A549 (cell line): ENCODE measurements at regions not wholly inside any gene's neighbourhood (a gene's known extent, or its start where the extent isn't known, plus 50 kb on each side); places are given as distances from the start of the nearest gene placed in this dataset.
A peak's percentile ranks its signal among the peaks of the same experiment; 100 is the strongest.

Source experiments
- ATAC-seq, 2 experiments: fragments of 200-7000 bp in 1 of 2; fragments of >200 bp in 1 of 2; cut with Nextera tagmentation in 1 of 2; cut with Tn5 transposase in 1 of 2; 3 replicates each; pipeline versions ENCODE4 v1.8.0 to v1.9.1; 2018 to 2020; ENCODE audit warnings: mild to moderate bottlenecking in 1 of 2, moderate library complexity in 1 of 2
- CTCF ChIA-PET: fragments of 300-600 bp; sonication (Branson Sonifier 250); formaldehyde crosslinking; extraction: SDS; loops from one replicate; lab custom pipeline; 2021; ENCODE audit warnings: antibody characterized with exemption, inconsistent platforms; lab: Yijun Ruan, JAX
- POLR2A ChIA-PET: fragments of 350-600 bp; formaldehyde crosslinking; extraction: SDS; loops from one replicate; lab custom pipeline; 2021; ENCODE audit warnings: antibody characterized with exemption, inconsistent platforms; lab: Yijun Ruan, JAX
- DNase-seq, 2 experiments: peaks; one replicate each; pipeline versions ENCODE4 v3.0.0 to v3.0.0-alpha.2; 2011 to 2016; ENCODE audit warnings: low read depth in 1 of 2, low spot score in 1 of 2
- FAIRE-seq: peaks from 2 replicates; lab custom pipeline; 2011; peaks lifted over from hg19 to GRCh38; lab: Jason Lieb, UNC
- H3K27ac ChIP-seq, 2 experiments: fragments of >200 bp; sonication (Bioruptor Twin); formaldehyde crosslinking; 3 replicates each; pipeline ENCODE4 v1.5.1; 2016 to 2017
- H3K4me1 ChIP-seq: fragments of >200 bp; sonication (Bioruptor Twin); formaldehyde crosslinking; 3 replicates; pipeline ENCODE4 v1.6.1; 2016
- H3K4me2 ChIP-seq: fragments of >200 bp; sonication (Bioruptor Twin); formaldehyde crosslinking; 3 replicates; pipeline ENCODE4 v1.6.1; 2016
- H3K4me3 ChIP-seq: fragments of >200 bp; sonication (Bioruptor Twin); formaldehyde crosslinking; 3 replicates; pipeline ENCODE4 v1.5.1; 2016
- H3K9me3 ChIP-seq: fragments of >200 bp; sonication (Bioruptor Twin); formaldehyde crosslinking; 3 replicates; pipeline ENCODE4 v1.6.1; 2016
- BHLHE40 ChIP-seq: IDR thresholded peaks from 2 replicates; pipeline ENCODE4 v1.6.1; 2012; ENCODE audit warnings: low read depth, low read length, inconsistent platforms
- CBX2 ChIP-seq: fragments of 200-600 bp; sonication (generic); IDR thresholded peaks from 2 replicates; pipeline ENCODE4 v1.6.1; 2016; ENCODE audit warnings: low read depth, mild to moderate bottlenecking, borderline replicate concordance
- CHD2 ChIP-seq: fragments of 150-350 bp; IDR thresholded peaks from 2 replicates; pipeline ENCODE4 v1.6.1; 2014; ENCODE audit warnings: low read length; ENCODE audit not compliant: partially characterized antibody
- CTCF ChIP-seq: fragments of >200 bp; sonication (Bioruptor Twin); formaldehyde crosslinking; IDR thresholded peaks from 3 replicates; pipeline ENCODE4 v1.5.1; 2016
- E2F6 ChIP-seq: IDR thresholded peaks from 2 replicates; pipeline ENCODE4 v1.6.1; 2012; ENCODE audit warnings: low read depth, borderline replicate concordance
- EHF ChIP-seq: fragments of 250-450 bp; sonication (Bioruptor Pico); IDR thresholded peaks from 2 replicates; pipeline ENCODE4 v1.5.0; 2020; ENCODE audit warnings: mild to moderate bottlenecking
- FOXS1 ChIP-seq: fragments of 250-450 bp; sonication (Bioruptor Pico); IDR thresholded peaks from 2 replicates; pipeline ENCODE4 v1.5.0; 2020; ENCODE audit warnings: mild to moderate bottlenecking, moderate library complexity
- GATA3 ChIP-seq: IDR thresholded peaks from 2 replicates; pipeline ENCODE4 v1.6.1; 2012; ENCODE audit warnings: borderline replicate concordance
- HDAC2 ChIP-seq: fragments of 200-600 bp; sonication (generic); IDR thresholded peaks from 2 replicates; pipeline ENCODE4 v1.6.1; 2016
- HES2 ChIP-seq: fragments of >200 bp; sonication (Bioruptor Twin); formaldehyde crosslinking; IDR thresholded peaks from 2 replicates; pipeline ENCODE4 v1.6.1; 2016
- JUNB ChIP-seq: fragments of >200 bp; sonication (Bioruptor Twin); formaldehyde crosslinking; IDR thresholded peaks from 2 replicates; pipeline ENCODE4 v1.6.1; 2016
- KDM5A ChIP-seq: fragments of 200-600 bp; sonication (generic); IDR thresholded peaks from 2 replicates; pipeline ENCODE4 v1.6.1; 2016; ENCODE audit warnings: antibody characterized with exemption, mild to moderate bottlenecking
- NPAS2 ChIP-seq: fragments of 250-450 bp; sonication (Bioruptor Pico); IDR thresholded peaks from 2 replicates; pipeline ENCODE4 v1.8.0; 2022; ENCODE audit warnings: mild to moderate bottlenecking, moderate library complexity, borderline replicate concordance
- NR3C1 ChIP-seq: fragments of >200 bp; sonication (Bioruptor Twin); formaldehyde crosslinking; IDR thresholded peaks from 3 replicates; pipeline ENCODE4 v1.6.1; 2017
- PHF8 ChIP-seq: fragments of 200-600 bp; sonication (generic); IDR thresholded peaks from 2 replicates; pipeline ENCODE4 v1.6.1; 2016; ENCODE audit warnings: low read depth, mild to moderate bottlenecking, antibody characterized with exemption, moderate library complexity, borderline replicate concordance
- POLR2A ChIP-seq: IDR thresholded peaks from 2 replicates; pipeline ENCODE4 v1.6.1; 2012; ENCODE audit warnings: mild to moderate bottlenecking, low read length
- POLR2AphosphoS2 ChIP-seq: conservative IDR thresholded peaks from 2 replicates; pipeline ENCODE4 v1.6.1; 2012; ENCODE audit warnings: low read length, improper control_type of control experiment, inconsistent platforms
- RAD21 ChIP-seq, 2 experiments: fragments of >200 bp in 1 of 2; sonication (Bioruptor Twin) in 1 of 2; formaldehyde crosslinking in 1 of 2; IDR thresholded peaks in 1 of 2; conservative IDR thresholded peaks in 1 of 2; 2 replicates in 1 of 2; 3 replicates in 1 of 2; pipeline ENCODE4 v1.6.1; 2012 to 2018; ENCODE audit warnings: inconsistent platforms in 1 of 2
- RARB ChIP-seq: fragments of 250-450 bp; sonication (Bioruptor Pico); IDR thresholded peaks from 2 replicates; pipeline ENCODE4 v1.8.0; 2021; ENCODE audit warnings: mild to moderate bottlenecking, moderate library complexity
- RCOR1 ChIP-seq: fragments of 150-350 bp; IDR thresholded peaks from 2 replicates; pipeline ENCODE4 v1.6.1; 2014; ENCODE audit warnings: antibody characterized with exemption, low read length, low read depth
- RFX5 ChIP-seq: fragments of 450-650 bp; IDR thresholded peaks from 2 replicates; pipeline ENCODE4 v1.7.1; 2014; ENCODE audit warnings: antibody characterized with exemption, mild to moderate bottlenecking, moderate library complexity
- SMC3 ChIP-seq: fragments of >200 bp; sonication (Bioruptor Twin); formaldehyde crosslinking; IDR thresholded peaks from 3 replicates; pipeline ENCODE4 v1.6.1; 2018; ENCODE audit warnings: inconsistent platforms
- TP53 ChIP-seq: fragments of 250-450 bp; sonication (Bioruptor Pico); IDR thresholded peaks from 2 replicates; pipeline ENCODE4 v1.5.0; 2021; ENCODE audit warnings: mild to moderate bottlenecking, moderate library complexity
- WGBS: methylation state at CpG from one replicate; pipeline ENCODE4 v1.1.6; 2017; ENCODE audit errors: missing lambda C conversion rate; 5-methylcytosine and 5-hydroxymethylcytosine counted together

- Histone ChIP-seq H3K9me3 (no peaks in the 10 kb centered on the region), H3K4me2 (peak overlapping the region; percentile 38), H3K27ac (peak overlapping the region; percentile 38 to 66; a peak in 5 of 6 replicates), H3K4me3 (no peak overlapping the region), H3K4me1 (peaks cover 51% of the 10 kb centered on the region)
- DNase-seq (no peak), ATAC-seq (peak in 1 of 2 experiments; percentile 38; a peak in 3 of 6 replicates), FAIRE-seq (no peak)
- ChIA-PET CTCF (interaction anchor here (1.0 to 1.2 kb wide), 2 partner anchors 17 to 18 kb away, joined by 3 read pairs; no protein-coding TSS in a partner anchor), POLR2A (no interaction called here)
- 39% methylated on average over 3 of the region's 3 CpGs for WGBS
- TF ChIP-seq GATA3 (peak; percentile 27; the same call in 1 of the 2 replicates), EHF (0 out of 2 replicates have a peak, but pooled peaks have one; percentile 27), JUNB (peak; percentile 13; the same call in 1 of the 2 replicates), CTCF (no peak), TP53 (CRISPR knock-in tag) (no peak), RAD21 (conservative IDR thresholded peaks at IDR 0.05 in 1 of 2, IDR thresholded peaks at IDR 0.05 in 1 of 2) (no peak), POLR2A (no peak), HDAC2 (no peak), CBX2 (no peak), PHF8 (no peak)
Observed at GRCh38 chr12:92085040-92085735, 60.5 kb downstream of the BTG1 start.

- ATAC-seq = peak; percentile 26 to 32; a peak in 4 of 6 replicates
- H3K4me1 ChIP-seq = peaks cover 75% of the 10 kb centered on the region
- peak overlapping the region; percentile 78 to 87 for H3K27ac ChIP-seq
- TF ChIP-seq HES2 (no peak), RFX5 (no peak), FOXS1 (CRISPR knock-in tag) (no peak)
- 28% methylated on average over 3 of the region's 3 CpGs for WGBS
- no peak for FAIRE-seq
- no peaks in the 10 kb centered on the region for H3K9me3 ChIP-seq
- POLR2A ChIA-PET = no interaction called here
- CTCF ChIA-PET = no interaction called here
- H3K4me3 ChIP-seq = no peak overlapping the region
- H3K4me2 ChIP-seq = peak overlapping the region; percentile 68
- no peak for DNase-seq
Observed at GRCh38 chr12:92080911-92081285, 64.7 kb downstream of the BTG1 start.

GRCh38 chr12:92079054-92079385 lies 66.6 kb downstream of the BTG1 start:
- CTCF ChIA-PET = no interaction called here

More at GRCh38 chr12:92079054-92079385, 66.6 kb downstream of the BTG1 start:
- Histone ChIP-seq H3K4me3 (no peak overlapping the region), H3K4me2 (peak overlapping the region; percentile 68), H3K9me3 (no peaks in the 10 kb centered on the region), H3K4me1 (peaks cover 80% of the 10 kb centered on the region), H3K27ac (peak overlapping the region; percentile 78 to 87)
- TF ChIP-seq E2F6 = no peak
- no peak for TF ChIP-seq BHLHE40
- TF ChIP-seq POLR2AphosphoS2 = no peak
- TF ChIP-seq PHF8 = no peak
- no peak for TF ChIP-seq RCOR1
- TF ChIP-seq SMC3 = no peak
- TF ChIP-seq RARB (CRISPR knock-in tag) = no peak
- no peak for TF ChIP-seq CHD2
- no peak for TF ChIP-seq NR3C1
- TF ChIP-seq NPAS2 (CRISPR knock-in tag) = no peak
- TF ChIP-seq KDM5A = no peak
- FAIRE-seq (no peak), ATAC-seq (no peak), DNase-seq (no peak)
- POLR2A ChIA-PET = no interaction called here
